Natural killer cell (primary cell): ENCODE measurements at regions not wholly inside any gene's neighbourhood (a gene's known extent, or its start where the extent isn't known, plus 50 kb on each side); places are given as distances from the start of the nearest gene placed in this dataset.

Experiments
- ATAC-seq, 3 donors: fragments of 150-1000 bp in 2 of 3; fragments of 200-7000 bp in 1 of 3; cut with Tn5 transposase; 1 replicate in 1 of 3; 2 replicates in 2 of 3; pipeline ENCODE4 v1.10.0; 2021; ENCODE audit warnings: mild to moderate bottlenecking in 2 of 3, moderate library complexity in 2 of 3
- DNase-seq, 2 donors: peaks; one replicate each; pipeline versions ENCODE4 v3.0.0 to v3.0.0-alpha.2; 2013 to 2021; ENCODE audit warnings: mixed read lengths in 1 of 2
- H3K27ac ChIP-seq: one replicate; pipeline ENCODE4 v1.5.1; 2013; ENCODE audit warnings: mild to moderate bottlenecking, low read length
- H3K27me3 ChIP-seq: one replicate; pipeline ENCODE4 v1.6.1; 2013; ENCODE audit warnings: low read length; ENCODE audit not compliant: control insufficient read depth, insufficient read depth
- H3K36me3 ChIP-seq: one replicate; pipeline ENCODE4 v1.6.1; 2013; ENCODE audit warnings: low read length; ENCODE audit not compliant: control insufficient read depth, insufficient read depth
- H3K4me1 ChIP-seq: one replicate; pipeline ENCODE4 v1.6.1; 2013; ENCODE audit warnings: low read length; ENCODE audit not compliant: control insufficient read depth, insufficient read depth
- H3K4me3 ChIP-seq: one replicate; pipeline ENCODE4 v1.5.1; 2013; ENCODE audit warnings: low read length
- H3K9me3 ChIP-seq: one replicate; pipeline ENCODE4 v1.6.1; 2013; ENCODE audit warnings: low read length; ENCODE audit not compliant: control insufficient read depth, insufficient read depth
- H3K27ac Mint-ChIP-seq, 2 donors: one replicate each; pipeline ENCODE4 v1.8.0; 2022; ENCODE audit warnings: mild to moderate bottlenecking in 2 of 2, mixed read lengths in 2 of 2, moderate library complexity in 1 of 2
- H3K27me3 Mint-ChIP-seq, 2 donors: one replicate each; pipeline ENCODE4 v1.8.0; 2022; ENCODE audit warnings: low read depth in 2 of 2, mixed read lengths in 2 of 2
- H3K36me3 Mint-ChIP-seq: one replicate; pipeline ENCODE4 v1.8.0; 2022; ENCODE audit warnings: mixed read lengths
- H3K4me1 Mint-ChIP-seq, 2 donors: one replicate each; pipeline ENCODE4 v1.8.0; 2022; ENCODE audit warnings: mixed read lengths in 2 of 2
- H3K4me3 Mint-ChIP-seq: one replicate; pipeline ENCODE4 v1.8.0; 2022; ENCODE audit warnings: mild to moderate bottlenecking, moderate library complexity, mixed read lengths
- H3K9me3 Mint-ChIP-seq, 2 donors: one replicate each; pipeline ENCODE4 v1.8.0; 2022; ENCODE audit warnings: mixed read lengths in 2 of 2
- CTCF ChIP-seq: fragments of 200-600 bp; IDR thresholded peaks from one replicate; pipeline ENCODE4 v1.8.0; 2022; ENCODE audit warnings: antibody characterized with exemption
- WGBS: methylation state at CpG from one replicate; pipeline ENCODE4 v1.1.7; 2013; ENCODE audit warnings: missing lambda C conversion rate; ENCODE audit not compliant: insufficient coverage; 5-methylcytosine and 5-hydroxymethylcytosine counted together
- intact Hi-C: fragments of 100-400 bp; cut with micrococcal nuclease; formaldehyde crosslinking; loops from one replicate; pipeline ENCODE4 v1.14.2; 2022

GRCh38 chrX:27008486-27008885, 454.7 kb downstream of the PPP4R3C start:
- H3K9me3 Mint-ChIP-seq = peaks cover 7 to 9% of the 10 kb centered on the region in 2 donors
- 90% methylated on average over 3 of the region's 5 CpGs for WGBS
- H3K4me3 Mint-ChIP-seq = no peak overlapping the region
- no peak overlapping the region for H3K4me3 ChIP-seq
- H3K4me1 Mint-ChIP-seq = no peaks in the 10 kb centered on the region
- no peak for TF ChIP-seq CTCF
- no peaks in the 10 kb centered on the region for H3K27me3 Mint-ChIP-seq
- DNase-seq = no peak
- no peaks in the 10 kb centered on the region for H3K36me3 ChIP-seq
- no peaks in the 10 kb centered on the region for H3K27me3 ChIP-seq
- H3K27ac ChIP-seq = no peak overlapping the region
- no peaks in the 10 kb centered on the region for H3K36me3 Mint-ChIP-seq
- intact Hi-C loops = no loop called here
- no peak overlapping the region for H3K27ac Mint-ChIP-seq
- no peak for ATAC-seq
- H3K4me1 ChIP-seq = no peaks in the 10 kb centered on the region
- no peaks in the 10 kb centered on the region for H3K9me3 ChIP-seq

- H3K4me1 ChIP-seq = no peaks in the 10 kb centered on the region
- Mint-ChIP-seq H3K4me1 (no peaks in the 10 kb centered on the region), H3K36me3 (peaks cover 8% of the 10 kb centered on the region), H3K27ac (no peak overlapping the region), H3K4me3 (no peak overlapping the region), H3K9me3 (peaks cover 10 to 15% of the 10 kb centered on the region in 2 donors), H3K27me3 (no peaks in the 10 kb centered on the region)
- ATAC-seq = no peak
- no peak for TF ChIP-seq CTCF
- H3K27ac ChIP-seq = no peak overlapping the region
- H3K27me3 ChIP-seq = no peaks in the 10 kb centered on the region
- H3K4me3 ChIP-seq = no peak overlapping the region
- H3K36me3 ChIP-seq = no peaks in the 10 kb centered on the region
- WGBS = 83% methylated on average over 1 of the region's 1 CpG
- H3K9me3 ChIP-seq = no peaks in the 10 kb centered on the region
- DNase-seq = no peak
- intact Hi-C loops = no loop called here
These were observed 463.5 kb downstream of the PPP4R3C start for GRCh38 chrX:26999634-27000033.

- WGBS = 80% methylated on average over 2 of the region's 3 CpGs
These were observed 504.9 kb downstream of the PPP4R3C start for GRCh38 chrX:26958261-26958660.

More at GRCh38 chrX:26958261-26958660, 504.9 kb downstream of the PPP4R3C start:
- ATAC-seq (no peak), DNase-seq (no peak)
- Mint-ChIP-seq H3K4me1 (no peaks in the 10 kb centered on the region), H3K9me3 (peaks cover 5 to 7% of the 10 kb centered on the region in 2 donors), H3K27ac (no peak overlapping the region), H3K27me3 (no peaks in the 10 kb centered on the region), H3K36me3 (no peaks in the 10 kb centered on the region), H3K4me3 (no peak overlapping the region)
- no peaks in the 10 kb centered on the region for H3K9me3 ChIP-seq
- H3K4me1 ChIP-seq = no peaks in the 10 kb centered on the region
- intact Hi-C loops = no loop called here
- H3K27me3 ChIP-seq = no peaks in the 10 kb centered on the region
- H3K4me3 ChIP-seq = no peak overlapping the region
- no peaks in the 10 kb centered on the region for H3K36me3 ChIP-seq
- no peak for TF ChIP-seq CTCF
- H3K27ac ChIP-seq = no peak overlapping the region
